H1 (cell line): ENCODE measurements at regions not wholly inside any gene's neighbourhood (a gene's known extent, or its start where the extent isn't known, plus 50 kb on each side); places are given as distances from the start of the nearest gene placed in this dataset.

Source experiments
- FOSL1 ChIP-seq: IDR thresholded peaks from 2 replicates; pipeline ENCODE4 v1.6.1; 2011; ENCODE audit warnings: mild to moderate bottlenecking, low read depth, low read length, moderate library complexity; ENCODE audit not compliant: insufficient read depth
- POLR2A ChIP-seq, 2 experiments: IDR thresholded peaks; 1 replicate in 1 of 2; 2 replicates in 1 of 2; pipeline ENCODE4 v1.6.1; 2011; ENCODE audit warnings: low read depth in 2 of 2, low read length in 2 of 2, mild to moderate bottlenecking in 2 of 2; ENCODE audit errors: control extremely low read depth in 1 of 2
- TEAD4 ChIP-seq: IDR thresholded peaks from 2 replicates; pipeline ENCODE4 v1.6.1; 2012; ENCODE audit warnings: low read depth, low read length, inconsistent platforms, mixed read lengths

GRCh38 chr5:167752936-167753335 lies 538.5 kb upstream of the WWC1 start:
- TF ChIP-seq TEAD4 (no peak), FOSL1 (no peak), POLR2A (IDR thresholded peaks at IDR 0.05; ENCODE audit: control extremely low read depth in 1 of 2, low read depth in 2 of 2, low read length in 2 of 2) (no peak)
